SK-N-MC (cell line): ENCODE measurements at regions not wholly inside any gene's neighbourhood (a gene's known extent, or its start where the extent isn't known, plus 50 kb on each side); places are given as distances from the start of the nearest gene placed in this dataset.

Source experiments
- DNase-seq: peaks from one replicate; pipeline ENCODE4 v3.0.0-alpha.2; 2011; ENCODE audit warnings: low read depth, low spot score
- H3K27ac ChIP-seq: fragments of 200-600 bp; sonication (generic); 2 replicates; pipeline ENCODE4 v1.5.1; 2016; ENCODE audit warnings: mixed run types
- H3K36me3 ChIP-seq: fragments of 200-600 bp; sonication (generic); 2 replicates; pipeline ENCODE4 v1.6.1; 2017; ENCODE audit warnings: antibody characterized with exemption, low read length, mixed read lengths; ENCODE audit not compliant: insufficient read depth
- H3K4me3 ChIP-seq: fragments of 200-600 bp; sonication (generic); 2 replicates; pipeline ENCODE4 v1.5.1; 2016
- H3K9ac ChIP-seq: fragments of 200-600 bp; sonication (generic); 2 replicates; pipeline ENCODE4 v1.8.0; 2017; ENCODE audit warnings: mixed run types, mixed read lengths; ENCODE audit not compliant: insufficient read length
- H3K9me3 ChIP-seq: fragments of 200-600 bp; sonication (generic); 2 replicates; pipeline ENCODE4 v1.6.1; 2017; ENCODE audit warnings: low read depth, mild to moderate bottlenecking, antibody characterized with exemption, low read length, moderate library complexity, mixed read lengths
- EZH2 ChIP-seq: fragments of 200-600 bp; sonication (generic); IDR thresholded peaks from one replicate; pipeline ENCODE4 v1.6.1; 2017; ENCODE audit warnings: antibody characterized with exemption
- FOXP2 ChIP-seq: optimal IDR thresholded peaks from 2 replicates; pipeline ENCODE3; 2011; ENCODE audit warnings: mild to moderate bottlenecking, moderate library complexity; ENCODE audit not compliant: insufficient read depth; ENCODE audit errors: extremely low read length, control extremely low read depth
- POLR2AphosphoS5 ChIP-seq: IDR thresholded peaks from 2 replicates; pipeline ENCODE4 v1.6.1; 2012; ENCODE audit warnings: mild to moderate bottlenecking, low read depth, low read length, borderline replicate concordance

- TF ChIP-seq POLR2AphosphoS5 (no peak), EZH2 (no peak), FOXP2 (no peak)
- no peaks in the 10 kb centered on the region for H3K36me3 ChIP-seq
- H3K27ac ChIP-seq: no peak overlapping the region
- no peak for DNase-seq
- no peaks in the 10 kb centered on the region for H3K9me3 ChIP-seq
- no peak overlapping the region for H3K4me3 ChIP-seq
- H3K9ac ChIP-seq: no peak overlapping the region
Observed at GRCh38 chr15:94615688-94616087, 384.3 kb downstream of the MCTP2 start.

- Histone ChIP-seq H3K9ac (no peak overlapping the region), H3K4me3 (no peak overlapping the region), H3K27ac (no peak overlapping the region), H3K9me3 (no peaks in the 10 kb centered on the region), H3K36me3 (no peaks in the 10 kb centered on the region)
- TF ChIP-seq FOXP2: no peak
- TF ChIP-seq EZH2: no peak
- TF ChIP-seq POLR2AphosphoS5: no peak
- no peak for DNase-seq
Observed at GRCh38 chr15:94620632-94621031, 389.3 kb downstream of the MCTP2 start.

DNA sequence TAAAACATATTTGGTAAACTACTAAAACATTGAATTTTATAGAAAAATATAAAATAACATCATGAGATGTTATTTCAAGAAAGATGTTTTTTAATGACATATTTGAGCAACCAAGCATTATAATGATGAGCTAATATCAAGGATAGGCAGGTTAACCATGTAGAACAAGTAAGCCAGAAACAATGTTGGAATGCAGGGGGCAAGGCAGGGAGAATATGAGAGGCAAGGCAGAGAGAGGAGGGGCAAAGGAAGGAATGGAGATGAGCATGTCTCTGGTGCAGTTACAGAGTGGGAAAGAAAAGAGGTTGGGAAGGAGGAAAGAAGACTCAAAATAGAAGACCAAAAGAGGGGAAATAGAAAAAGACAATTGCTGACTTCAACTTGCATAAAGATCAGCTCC, 390.4 kb downstream of the MCTP2 start:
- no peak overlapping the region for H3K9ac ChIP-seq
- TF ChIP-seq POLR2AphosphoS5 (no peak), FOXP2 (no peak), EZH2 (no peak)
- H3K4me3 ChIP-seq: no peak overlapping the region
- DNase-seq: no peak
- H3K9me3 ChIP-seq: no peaks in the 10 kb centered on the region
- H3K36me3 ChIP-seq: no peaks in the 10 kb centered on the region
- H3K27ac ChIP-seq: no peak overlapping the region

DNA sequence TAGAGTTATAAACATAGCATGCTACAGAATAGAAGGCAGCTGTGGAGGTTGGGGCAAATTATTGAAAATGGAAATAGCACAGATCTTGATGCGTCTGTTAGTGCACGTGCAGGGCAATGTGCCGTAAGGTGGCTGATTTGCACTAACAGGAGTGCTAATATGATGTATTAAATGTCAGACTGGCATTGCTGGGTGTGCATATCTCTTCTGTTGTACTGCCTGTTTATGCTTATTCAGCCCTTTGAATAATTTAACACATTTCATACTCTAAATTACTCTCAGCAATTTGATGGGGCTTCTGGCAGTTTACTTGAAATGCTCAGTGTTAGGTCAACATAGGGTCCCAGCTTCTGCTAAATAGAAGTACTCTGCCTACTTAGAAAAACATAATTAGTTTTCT, 395.6 kb downstream of the MCTP2 start:
- no peaks in the 10 kb centered on the region for H3K9me3 ChIP-seq
- H3K9ac ChIP-seq: no peak overlapping the region
- no peaks in the 10 kb centered on the region for H3K36me3 ChIP-seq
- no peak for DNase-seq
- no peak overlapping the region for H3K4me3 ChIP-seq
- TF ChIP-seq FOXP2 (no peak), EZH2 (no peak), POLR2AphosphoS5 (no peak)
- no peak overlapping the region for H3K27ac ChIP-seq

DNA sequence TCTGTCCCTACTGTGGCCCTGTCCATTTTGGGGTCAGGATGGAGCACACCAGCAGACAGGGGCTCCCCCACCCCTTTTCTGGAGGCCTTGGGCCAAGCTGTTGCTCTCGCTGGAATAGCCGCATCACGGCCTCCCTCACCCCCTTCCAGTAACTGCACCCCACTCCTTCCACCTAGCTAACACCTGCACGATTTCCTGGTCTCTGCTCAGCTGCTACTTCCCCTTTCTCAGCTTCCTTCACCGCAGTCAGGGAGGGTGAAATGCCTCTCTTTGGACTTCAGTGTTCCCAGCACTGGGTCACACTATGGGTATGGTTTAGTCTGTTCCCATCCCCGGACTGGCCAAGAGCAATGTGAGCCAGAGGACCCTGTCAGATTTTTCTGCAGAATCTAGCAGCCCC, 400.2 kb downstream of the MCTP2 start:
- Histone ChIP-seq H3K36me3 (no peaks in the 10 kb centered on the region), H3K27ac (no peak overlapping the region), H3K9me3 (no peaks in the 10 kb centered on the region), H3K4me3 (no peak overlapping the region), H3K9ac (no peak overlapping the region)
- no peak for TF ChIP-seq FOXP2
- TF ChIP-seq POLR2AphosphoS5: no peak
- TF ChIP-seq EZH2: no peak
- no peak for DNase-seq

DNA sequence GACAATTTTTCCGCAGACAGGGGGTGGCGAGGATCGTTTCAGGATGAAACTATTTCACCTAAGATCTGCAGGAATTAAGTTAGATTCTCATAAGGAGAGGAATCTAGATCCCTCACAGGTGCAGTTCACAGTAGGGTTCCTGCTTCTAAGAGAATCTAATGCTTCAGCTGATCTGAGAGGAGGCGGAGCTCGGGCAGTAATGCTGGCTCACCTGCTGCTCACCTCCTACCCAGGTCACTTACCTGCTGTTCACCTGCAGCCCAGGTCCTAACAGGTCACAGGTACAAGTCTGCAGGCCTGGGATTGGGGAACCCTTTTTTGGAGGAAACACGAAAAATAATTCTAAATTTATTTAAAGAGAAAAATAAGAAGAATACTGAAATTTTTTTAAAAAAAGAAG, 406.8 kb downstream of the MCTP2 start:
- H3K9me3 ChIP-seq: no peaks in the 10 kb centered on the region
- no peak overlapping the region for H3K4me3 ChIP-seq
- TF ChIP-seq EZH2 (no peak), POLR2AphosphoS5 (no peak), FOXP2 (no peak)
- no peak for DNase-seq
- no peaks in the 10 kb centered on the region for H3K36me3 ChIP-seq
- H3K9ac ChIP-seq: no peak overlapping the region
- H3K27ac ChIP-seq: no peak overlapping the region

GRCh38 chr15:94639701-94640100, 408.3 kb downstream of the MCTP2 start:
- TF ChIP-seq EZH2 (no peak), POLR2AphosphoS5 (no peak)
- no peaks in the 10 kb centered on the region for H3K36me3 ChIP-seq
- H3K4me3 ChIP-seq: no peak overlapping the region
- no peak overlapping the region for H3K27ac ChIP-seq
- H3K9ac ChIP-seq: no peak overlapping the region
- H3K9me3 ChIP-seq: no peaks in the 10 kb centered on the region
- no peak for DNase-seq

DNA sequence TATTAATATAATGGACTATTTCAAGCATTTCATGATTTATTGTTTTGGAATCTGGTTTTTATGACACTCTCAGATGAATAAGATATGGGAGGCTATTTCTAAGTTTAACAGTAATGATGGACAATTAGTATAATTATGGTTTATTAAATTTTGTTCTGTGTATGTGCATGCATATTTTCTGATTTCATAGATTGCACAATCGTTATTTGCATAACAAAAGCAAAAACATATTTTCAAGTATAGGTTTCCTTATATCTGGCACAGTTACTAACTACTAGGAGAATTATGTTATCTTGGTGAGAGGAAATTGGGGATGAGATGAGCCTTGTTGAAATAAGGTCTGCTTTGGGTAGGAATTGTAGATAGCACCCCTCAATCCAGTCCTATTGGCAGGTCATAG, 413.1 kb downstream of the MCTP2 start:
- no peak overlapping the region for H3K9ac ChIP-seq
- TF ChIP-seq POLR2AphosphoS5 (no peak), FOXP2 (no peak), EZH2 (no peak)

GRCh38 chr15:94653071-94653470, 421.7 kb downstream of the MCTP2 start:
- H3K36me3 ChIP-seq: no peaks in the 10 kb centered on the region
- H3K9ac ChIP-seq: no peak overlapping the region
- no peaks in the 10 kb centered on the region for H3K9me3 ChIP-seq
- TF ChIP-seq EZH2: no peak
- no peak for TF ChIP-seq POLR2AphosphoS5
- TF ChIP-seq FOXP2: no peak
- no peak overlapping the region for H3K4me3 ChIP-seq
- H3K27ac ChIP-seq: no peak overlapping the region
- no peak for DNase-seq

More for the DNA sequence above, 413.1 kb downstream of the MCTP2 start:
- H3K36me3 ChIP-seq: no peaks in the 10 kb centered on the region
- no peak overlapping the region for H3K27ac ChIP-seq
- H3K9me3 ChIP-seq: no peaks in the 10 kb centered on the region
- DNase-seq: no peak
- H3K4me3 ChIP-seq: no peak overlapping the region
